Endodermal cell (in vitro differentiated cells): ENCODE measurements at regions not wholly inside any gene's neighbourhood (a gene's known extent, or its start where the extent isn't known, plus 50 kb on each side); places are given as distances from the start of the nearest gene placed in this dataset.

ENCODE experiments used
- DNase-seq: peaks from one replicate; pipeline ENCODE4 v3.0.0-alpha.2; 2017
- H3K27ac ChIP-seq: 2 replicates; pipeline ENCODE4 v1.5.1; 2013; ENCODE audit warnings: mild to moderate bottlenecking, low read depth, low read length, moderate library complexity
- H3K27me3 ChIP-seq: 2 replicates; pipeline ENCODE4 v1.6.1; 2013; ENCODE audit warnings: mild to moderate bottlenecking, low read length, moderate library complexity; ENCODE audit not compliant: insufficient read depth, control insufficient read depth, poor library complexity, severe bottlenecking
- H3K36me3 ChIP-seq: 2 replicates; pipeline ENCODE4 v1.7.0; 2013; ENCODE audit warnings: mild to moderate bottlenecking, low read length, moderate library complexity; ENCODE audit not compliant: control insufficient read depth, insufficient read depth
- H3K4me1 ChIP-seq: one replicate; pipeline ENCODE4 v1.7.0; 2013; ENCODE audit warnings: low read length; ENCODE audit not compliant: control insufficient read depth, insufficient read depth
- H3K4me3 ChIP-seq: 2 replicates; pipeline ENCODE4 v1.5.1; 2013; ENCODE audit warnings: mild to moderate bottlenecking, low read length, moderate library complexity
- H3K9ac ChIP-seq: 2 replicates; pipeline ENCODE4 v1.6.1; 2013; ENCODE audit warnings: mild to moderate bottlenecking, low read length, moderate library complexity; ENCODE audit not compliant: poor library complexity, severe bottlenecking; ENCODE audit errors: extremely low read depth
- H3K9me3 ChIP-seq: 2 replicates; pipeline ENCODE4 v1.6.1; 2013; ENCODE audit warnings: mild to moderate bottlenecking, low read length, moderate library complexity; ENCODE audit not compliant: control insufficient read depth
- H3K27ac Mint-ChIP-seq: 2 replicates; pipeline ENCODE4 v1.8.0; 2020; ENCODE audit warnings: mixed read lengths
- H3K27me3 Mint-ChIP-seq: 2 replicates; pipeline ENCODE4 v1.8.0; 2021; ENCODE audit warnings: mild to moderate bottlenecking, mixed read lengths; ENCODE audit not compliant: insufficient read depth
- H3K36me3 Mint-ChIP-seq: 2 replicates; pipeline ENCODE4 v1.8.0; 2020; ENCODE audit warnings: low read depth, mixed read lengths
- H3K4me1 Mint-ChIP-seq: 2 replicates; pipeline ENCODE4 v1.8.0; 2020; ENCODE audit warnings: mixed read lengths
- H3K4me3 Mint-ChIP-seq: 2 replicates; pipeline ENCODE4 v1.8.0; 2020; ENCODE audit warnings: mild to moderate bottlenecking, moderate library complexity, mixed read lengths
- H3K9me3 Mint-ChIP-seq: 2 replicates; pipeline ENCODE4 v1.8.0; 2020; ENCODE audit warnings: mild to moderate bottlenecking, mixed read lengths
- CTCF ChIP-seq: fragments of 200-600 bp; sonication (generic); conservative IDR thresholded peaks from 2 replicates; pipeline ENCODE4 v1.5.0; 2021; ENCODE audit warnings: antibody characterized with exemption, mild to moderate bottlenecking
- WGBS, 2 experiments: methylation state at CpG; one replicate each; pipeline versions ENCODE4 v1.1.5 to v1.1.7; 2013; ENCODE audit warnings: missing lambda C conversion rate in 2 of 2, mixed read lengths in 1 of 2; ENCODE audit not compliant: insufficient coverage in 1 of 2, insufficient read length in 1 of 2; 5-methylcytosine and 5-hydroxymethylcytosine counted together

- Mint-ChIP-seq H3K4me1 (peaks cover 6% of the 10 kb centered on the region), H3K36me3 (no peaks in the 10 kb centered on the region), H3K27ac (no peak overlapping the region), H3K9me3 (no peaks in the 10 kb centered on the region), H3K27me3 (no peaks in the 10 kb centered on the region), H3K4me3 (no peak overlapping the region)
- Histone ChIP-seq H3K36me3 (no peaks in the 10 kb centered on the region), H3K4me1 (no peaks in the 10 kb centered on the region), H3K27me3 (no peaks in the 10 kb centered on the region), H3K4me3 (no peak overlapping the region), H3K9ac (no peak overlapping the region), H3K27ac (no peak overlapping the region), H3K9me3 (no peaks in the 10 kb centered on the region)
- no peak for DNase-seq
- no peak for TF ChIP-seq CTCF
Observed at GRCh38 chr12:24172773-24173066, 223.2 kb upstream of the SOX5 start.

- H3K9me3 Mint-ChIP-seq = no peaks in the 10 kb centered on the region
- Histone ChIP-seq H3K27ac (no peak overlapping the region), H3K4me3 (no peak overlapping the region), H3K36me3 (no peaks in the 10 kb centered on the region), H3K9me3 (no peaks in the 10 kb centered on the region), H3K9ac (no peak overlapping the region), H3K4me1 (no peaks in the 10 kb centered on the region), H3K27me3 (no peaks in the 10 kb centered on the region)
- 91 to 93% methylated on average over 8 to 13 of the region's 13 CpGs for WGBS, 2 experiments
- H3K27me3 Mint-ChIP-seq = no peaks in the 10 kb centered on the region
- peak overlapping the region; percentile 5 for H3K27ac Mint-ChIP-seq
- no peak for TF ChIP-seq CTCF
- H3K4me1 Mint-ChIP-seq = peaks cover 10% of the 10 kb centered on the region
- peak; percentile 73 for DNase-seq
- H3K36me3 Mint-ChIP-seq = no peaks in the 10 kb centered on the region
- no peak overlapping the region for H3K4me3 Mint-ChIP-seq
Observed at GRCh38 chr12:24172031-24172772, 222.7 kb upstream of the SOX5 start.

GRCh38 chr12:24155042-24155441 is 205.6 kb upstream of the SOX5 start:
- 100% methylated on average over 2 of the region's 2 CpGs; no CpG with 5 or more reads in 1 of the 2 experiments for WGBS, 2 experiments
- Mint-ChIP-seq H3K27ac (no peak overlapping the region), H3K4me1 (peaks cover 28% of the 10 kb centered on the region), H3K36me3 (no peaks in the 10 kb centered on the region), H3K27me3 (no peaks in the 10 kb centered on the region), H3K9me3 (no peaks in the 10 kb centered on the region), H3K4me3 (no peak overlapping the region)
- Histone ChIP-seq H3K4me3 (no peak overlapping the region), H3K4me1 (no peaks in the 10 kb centered on the region), H3K9me3 (no peaks in the 10 kb centered on the region), H3K27me3 (no peaks in the 10 kb centered on the region), H3K9ac (no peak overlapping the region), H3K36me3 (no peaks in the 10 kb centered on the region), H3K27ac (no peak overlapping the region)
- peak; percentile 63 for TF ChIP-seq CTCF
- no peak for DNase-seq
